Spleen (tissue), 11 donors: ENCODE measurements at regions not wholly inside any gene's neighbourhood (a gene's known extent, or its start where the extent isn't known, plus 50 kb on each side); places are given as distances from the start of the nearest gene placed in this dataset.
A peak's percentile ranks its signal among the peaks of the same experiment; 100 is the strongest.

Experiments
- DNase-seq: peaks from one replicate; pipeline ENCODE4 v3.0.0-alpha.2; 2020
- H3K27ac ChIP-seq, 8 donors: fragments of 200-600 bp; sonication (generic) in 7 of 8; 1 replicate in 4 of 8; 2 replicates in 4 of 8; pipeline versions ENCODE4 v1.5.0 to v1.8.0; 2016 to 2021; ENCODE audit warnings: inconsistent platforms in 4 of 8, mild to moderate bottlenecking in 4 of 8, moderate library complexity in 1 of 8
- H3K27me3 ChIP-seq, 7 donors: fragments of 200-600 bp; sonication (generic) in 6 of 7; replicated peaks in 1 of 7; 1 replicate in 4 of 7; 2 replicates in 3 of 7; pipeline versions ENCODE4 v1.5.0 to v1.8.0; 2016 to 2021; ENCODE audit warnings: inconsistent platforms in 3 of 7, mild to moderate bottlenecking in 1 of 7
- H3K36me3 ChIP-seq, 6 donors: fragments of 200-600 bp; sonication (generic) in 5 of 6; 1 replicate in 4 of 6; 2 replicates in 2 of 6; pipeline versions ENCODE4 v1.5.0 to v1.8.0; 2016 to 2021; ENCODE audit warnings: inconsistent platforms in 2 of 6
- H3K4me1 ChIP-seq, 6 donors: fragments of 200-600 bp; sonication (generic) in 5 of 6; 1 replicate in 3 of 6; 2 replicates in 3 of 6; pipeline versions ENCODE4 v1.5.0 to v1.8.0; 2016 to 2021; ENCODE audit warnings: inconsistent platforms in 3 of 6
- H3K4me3 ChIP-seq, 8 donors: fragments of 200-600 bp; sonication (generic) in 7 of 8; 1 replicate in 4 of 8; 2 replicates in 4 of 8; pipeline versions ENCODE4 v1.5.0 to v1.8.0; 2016 to 2021; ENCODE audit warnings: inconsistent platforms in 4 of 8, mild to moderate bottlenecking in 4 of 8, moderate library complexity in 2 of 8
- H3K9me3 ChIP-seq, 8 donors: fragments of 200-600 bp; sonication (generic) in 7 of 8; 1 replicate in 4 of 8; 2 replicates in 4 of 8; pipeline versions ENCODE4 v1.5.0 to v1.8.0; 2016 to 2021; ENCODE audit warnings: inconsistent platforms in 4 of 8
- POLR2A ChIP-seq, 3 donors: fragments of 450-650 bp; IDR thresholded peaks; one replicate each; pipeline ENCODE4 v1.5.1; 2017; ENCODE audit warnings: antibody characterized with exemption in 3 of 3, mild to moderate bottlenecking in 1 of 3
- POLR2AphosphoS5 ChIP-seq, 3 donors: sonication (generic); formaldehyde crosslinking; IDR thresholded peaks; one replicate each; pipeline ENCODE4 v1.5.1; 2017; ENCODE audit warnings: antibody characterized with exemption in 3 of 3
- WGBS, 5 donors: extraction: QIAGEN DNeasy Blood & Tissue Kit in 3 of 5; methylation state at CpG; one replicate each; pipeline versions ENCODE4 v1.1.5 to v1.1.7; 2013 to 2018; 5-methylcytosine and 5-hydroxymethylcytosine counted together
- intact Hi-C: fragments of 100-400 bp; cut with DNase I; formaldehyde crosslinking; loops from one replicate; pipeline ENCODE4 v1.15.0; 2023; ENCODE audit warnings: low total_unique reads
- TF ChIP-seq, protein P1 (sequence below), 11 experiments: fragments of 200-600 bp in 7 of 11; fragments of 450-650 bp in 4 of 11; sonication (generic) in 4 of 11; IDR thresholded peaks in 8 of 11; conservative IDR thresholded peaks in 3 of 11; 1 replicate in 7 of 11; 2 replicates in 4 of 11; pipeline versions ENCODE4 v1.4.0 to v1.8.0; 2016 to 2021; ENCODE audit warnings: antibody characterized with exemption in 11 of 11, inconsistent platforms in 4 of 11, mild to moderate bottlenecking in 1 of 11
- donor health status: healthy with polysubstance abuse.
- donor health status: DM: no; HTN: no; CAD: no; lungs with moderate emphysema.
- donor health status: DM: no; HTN: no; CAD: no.
- donor health status: Bipolar disorder and iron deficiency.
- donor health status: healthy.
- donor health status: DM: no; HTN: no; CAD: no.
- donor health status: DM: yes; HTN: yes; CAD: no.

DNA sequence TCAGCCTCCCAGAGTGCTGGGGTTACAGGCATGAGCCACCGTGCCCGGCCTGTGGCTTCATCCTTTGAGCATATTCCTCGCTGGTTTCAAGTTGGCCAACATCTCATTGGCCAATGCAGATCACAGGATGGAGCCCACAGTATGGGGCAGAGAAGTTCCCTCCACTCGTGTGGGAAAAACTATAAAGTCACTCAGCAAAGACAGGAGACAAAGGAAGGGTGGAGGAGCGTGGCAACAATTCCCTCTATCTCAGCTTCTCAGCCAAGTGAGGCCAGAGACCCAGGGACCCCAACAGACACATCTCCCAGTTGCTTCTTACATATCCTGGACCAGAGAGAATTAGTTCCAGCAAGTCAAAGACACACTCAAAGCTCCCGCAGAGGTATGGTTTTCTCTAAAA, 184.6 kb upstream of the SOX1 start:
- TF ChIP-seq, protein P1, sequence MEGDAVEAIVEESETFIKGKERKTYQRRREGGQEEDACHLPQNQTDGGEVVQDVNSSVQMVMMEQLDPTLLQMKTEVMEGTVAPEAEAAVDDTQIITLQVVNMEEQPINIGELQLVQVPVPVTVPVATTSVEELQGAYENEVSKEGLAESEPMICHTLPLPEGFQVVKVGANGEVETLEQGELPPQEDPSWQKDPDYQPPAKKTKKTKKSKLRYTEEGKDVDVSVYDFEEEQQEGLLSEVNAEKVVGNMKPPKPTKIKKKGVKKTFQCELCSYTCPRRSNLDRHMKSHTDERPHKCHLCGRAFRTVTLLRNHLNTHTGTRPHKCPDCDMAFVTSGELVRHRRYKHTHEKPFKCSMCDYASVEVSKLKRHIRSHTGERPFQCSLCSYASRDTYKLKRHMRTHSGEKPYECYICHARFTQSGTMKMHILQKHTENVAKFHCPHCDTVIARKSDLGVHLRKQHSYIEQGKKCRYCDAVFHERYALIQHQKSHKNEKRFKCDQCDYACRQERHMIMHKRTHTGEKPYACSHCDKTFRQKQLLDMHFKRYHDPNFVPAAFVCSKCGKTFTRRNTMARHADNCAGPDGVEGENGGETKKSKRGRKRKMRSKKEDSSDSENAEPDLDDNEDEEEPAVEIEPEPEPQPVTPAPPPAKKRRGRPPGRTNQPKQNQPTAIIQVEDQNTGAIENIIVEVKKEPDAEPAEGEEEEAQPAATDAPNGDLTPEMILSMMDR (IDR thresholded peaks at IDR 0.05 in 8 of 11, conservative IDR thresholded peaks at IDR 0.05 in 3 of 11) = no peak
- TF ChIP-seq POLR2AphosphoS5 (IDR thresholded peaks at IDR 0.05) = no peak
- no peak for TF ChIP-seq POLR2A (IDR thresholded peaks at IDR 0.05)
- Histone ChIP-seq H3K9me3 (peaks cover 0 to 12% (median 0%) of the 10 kb centered on the region in 8 donors), H3K27me3 (peaks cover 0 to 6% (median 0%) of the 10 kb centered on the region in 7 donors), H3K4me3 (no peak overlapping the region), H3K36me3 (no peaks in the 10 kb centered on the region), H3K4me1 (no peaks in the 10 kb centered on the region), H3K27ac (no peak overlapping the region)
- intact Hi-C loops = no loop called here
- DNase-seq = no peak
- WGBS, 5 donors = 57 to 80% (median 68%) methylated on average over 6 of the region's 6 CpGs

DNA sequence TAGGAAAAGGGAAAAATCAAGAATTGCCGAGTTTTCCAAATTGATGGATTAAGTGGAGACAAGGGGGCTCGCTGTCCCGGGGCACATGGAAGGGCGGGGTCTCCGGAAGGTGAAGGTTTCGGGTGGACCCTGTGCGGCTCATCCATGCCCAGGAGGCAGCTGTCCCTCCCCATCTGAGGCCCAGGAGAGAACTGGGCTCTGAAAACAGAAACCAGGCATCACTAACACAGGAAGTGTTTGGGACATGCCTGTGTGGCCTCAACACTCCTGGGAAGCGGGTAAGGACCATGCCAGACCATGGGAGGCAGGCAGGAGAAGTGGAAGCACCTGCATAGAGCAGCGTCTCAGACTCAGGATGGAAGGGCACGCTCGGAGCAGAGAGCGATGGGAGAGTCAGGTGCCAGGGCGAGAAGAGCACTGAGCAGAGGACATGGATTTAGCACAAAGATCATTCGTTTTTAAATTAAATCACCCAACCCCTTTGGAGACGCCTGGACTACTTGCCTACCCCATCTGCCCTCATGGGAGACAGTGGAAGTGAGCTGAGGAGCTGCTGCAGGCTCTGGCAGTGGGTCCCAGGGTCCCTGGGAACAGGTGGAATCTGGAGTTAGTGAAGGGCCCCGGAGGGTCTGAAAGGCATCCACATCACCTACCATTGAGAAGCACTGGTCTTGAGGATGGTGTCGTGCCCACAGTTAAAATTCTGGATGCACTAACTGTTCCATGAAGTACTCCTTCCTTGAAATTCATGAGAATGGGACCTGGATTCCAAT, 183.2 kb upstream of the SOX1 start:
- no peak for TF ChIP-seq POLR2A (IDR thresholded peaks at IDR 0.05)
- TF ChIP-seq, protein P1 (IDR thresholded peaks at IDR 0.05 in 8 of 11, conservative IDR thresholded peaks at IDR 0.05 in 3 of 11) = no peak
- no peak for TF ChIP-seq POLR2AphosphoS5 (IDR thresholded peaks at IDR 0.05)
- no peaks in the 10 kb centered on the region for H3K36me3 ChIP-seq
- no peak for DNase-seq
- no peak overlapping the region for H3K4me3 ChIP-seq
- H3K4me1 ChIP-seq = no peaks in the 10 kb centered on the region
- H3K27ac ChIP-seq = no peak overlapping the region
- WGBS, 5 donors = 73 to 83% (median 80%) methylated on average over 17 of the region's 17 CpGs
- H3K9me3 ChIP-seq = peaks cover 0 to 10% (median 0%) of the 10 kb centered on the region in 8 donors
- intact Hi-C loops = no loop called here
- peaks cover 0 to 6% (median 0%) of the 10 kb centered on the region in 7 donors for H3K27me3 ChIP-seq

DNA sequence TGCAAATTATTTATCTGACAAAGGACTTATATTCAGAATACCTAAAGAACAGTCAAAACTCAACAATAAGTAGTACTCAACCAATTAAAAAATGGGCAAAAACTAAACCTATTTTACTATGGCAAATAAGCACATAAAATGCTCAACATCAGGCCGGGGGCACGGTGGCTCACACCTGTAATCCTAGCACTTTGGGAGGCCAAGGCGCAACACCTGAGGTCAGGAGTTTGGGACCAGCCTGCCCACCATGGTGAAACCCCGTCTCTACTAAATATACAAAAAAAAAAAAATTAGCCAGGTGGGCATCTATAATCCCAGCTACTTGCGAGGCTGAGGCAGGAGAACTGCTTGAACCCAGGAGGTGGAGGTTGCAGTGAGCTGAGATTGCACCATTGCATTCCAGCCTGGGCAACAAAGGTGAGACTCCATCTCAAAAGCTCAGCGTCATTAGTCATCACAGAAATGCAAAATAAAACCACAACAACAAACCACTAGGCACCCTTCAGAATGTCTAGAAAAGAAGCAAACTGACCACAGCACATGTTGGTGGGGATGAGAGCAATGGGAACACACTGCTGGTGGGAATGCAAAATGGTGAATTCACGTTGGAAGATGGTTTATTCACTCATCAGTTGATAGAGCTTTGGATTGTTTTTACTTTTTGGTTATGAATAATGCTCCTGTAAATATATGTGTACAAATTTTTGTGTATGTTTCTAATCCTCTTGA, 180.6 kb upstream of the SOX1 start:
- Histone ChIP-seq H3K27ac (no peak overlapping the region), H3K9me3 (peaks cover 0 to 10% (median 0%) of the 10 kb centered on the region in 8 donors), H3K4me3 (no peak overlapping the region), H3K27me3 (peaks cover 0 to 17% (median 0%) of the 10 kb centered on the region in 7 donors), H3K4me1 (no peaks in the 10 kb centered on the region), H3K36me3 (no peaks in the 10 kb centered on the region)
- intact Hi-C loops = no loop called here
- DNase-seq = no peak
- TF ChIP-seq POLR2AphosphoS5 (IDR thresholded peaks at IDR 0.05) (no peak), POLR2A (IDR thresholded peaks at IDR 0.05) (no peak)
- TF ChIP-seq, protein P1 (IDR thresholded peaks at IDR 0.05 in 8 of 11, conservative IDR thresholded peaks at IDR 0.05 in 3 of 11) = no peak
- WGBS, 5 donors = 62 to 88% (median 76%) methylated on average over 7 of the region's 7 CpGs

DNA sequence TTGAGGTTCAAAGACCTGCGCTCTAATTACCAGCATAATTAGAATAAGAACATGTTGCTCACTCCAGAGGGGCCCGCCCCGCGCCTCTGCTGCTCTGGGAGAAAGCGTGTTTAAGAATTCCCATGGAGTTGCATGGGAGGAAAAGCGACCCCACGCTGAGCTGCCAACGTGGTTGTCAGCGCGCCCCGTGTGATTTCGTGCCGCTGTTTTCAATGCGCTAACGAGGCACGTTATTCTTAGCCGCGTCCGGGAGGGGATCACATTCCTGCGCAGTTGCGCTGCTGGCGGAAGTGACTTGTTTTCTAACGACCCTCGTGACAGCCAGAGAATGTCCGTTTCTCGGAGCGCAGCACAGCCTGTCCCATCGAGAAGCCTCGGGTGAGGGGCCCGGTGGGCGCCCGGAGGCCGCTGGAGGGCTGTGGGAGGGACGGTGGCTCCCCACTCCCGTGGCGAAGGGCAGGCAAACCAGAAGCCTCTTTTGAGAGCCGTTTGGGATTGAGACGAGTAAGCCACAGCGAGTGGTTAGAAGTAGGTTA, 173.8 kb upstream of the SOX1 start:
- Histone ChIP-seq H3K4me1 (peaks cover 0 to 10% (median 0%) of the 10 kb centered on the region in 6 donors), H3K27me3 (peaks cover 0 to 76% (median 33%) of the 10 kb centered on the region in 7 donors), H3K9me3 (peaks cover 0 to 21% (median 0%) of the 10 kb centered on the region in 8 donors), H3K36me3 (no peaks in the 10 kb centered on the region), H3K27ac (no peak overlapping the region), H3K4me3 (peak overlapping the region in 2 of 8 donors; percentile 30 to 43)
- TF ChIP-seq POLR2AphosphoS5 (IDR thresholded peaks at IDR 0.05) = no peak
- TF ChIP-seq POLR2A (IDR thresholded peaks at IDR 0.05) = no peak
- TF ChIP-seq, protein P1 (IDR thresholded peaks at IDR 0.05 in 8 of 11, conservative IDR thresholded peaks at IDR 0.05 in 3 of 11) = no peak
- WGBS, 5 donors = 2 to 18% (median 4%) methylated on average over 30 to 39 of the region's 39 CpGs
- intact Hi-C loops = no loop called here
- no peak for DNase-seq
